ENCODE measurements at regions not wholly inside any gene's neighbourhood (a gene's known extent, or its start where the extent isn't known, plus 50 kb on each side); places are given as distances from the start of the nearest gene placed in this dataset.

GRCh38 chr6:150535818-150536220 is 63.9 kb upstream of the PLEKHG1 start (continued):
- TF ChIP-seq, protein P1, sequence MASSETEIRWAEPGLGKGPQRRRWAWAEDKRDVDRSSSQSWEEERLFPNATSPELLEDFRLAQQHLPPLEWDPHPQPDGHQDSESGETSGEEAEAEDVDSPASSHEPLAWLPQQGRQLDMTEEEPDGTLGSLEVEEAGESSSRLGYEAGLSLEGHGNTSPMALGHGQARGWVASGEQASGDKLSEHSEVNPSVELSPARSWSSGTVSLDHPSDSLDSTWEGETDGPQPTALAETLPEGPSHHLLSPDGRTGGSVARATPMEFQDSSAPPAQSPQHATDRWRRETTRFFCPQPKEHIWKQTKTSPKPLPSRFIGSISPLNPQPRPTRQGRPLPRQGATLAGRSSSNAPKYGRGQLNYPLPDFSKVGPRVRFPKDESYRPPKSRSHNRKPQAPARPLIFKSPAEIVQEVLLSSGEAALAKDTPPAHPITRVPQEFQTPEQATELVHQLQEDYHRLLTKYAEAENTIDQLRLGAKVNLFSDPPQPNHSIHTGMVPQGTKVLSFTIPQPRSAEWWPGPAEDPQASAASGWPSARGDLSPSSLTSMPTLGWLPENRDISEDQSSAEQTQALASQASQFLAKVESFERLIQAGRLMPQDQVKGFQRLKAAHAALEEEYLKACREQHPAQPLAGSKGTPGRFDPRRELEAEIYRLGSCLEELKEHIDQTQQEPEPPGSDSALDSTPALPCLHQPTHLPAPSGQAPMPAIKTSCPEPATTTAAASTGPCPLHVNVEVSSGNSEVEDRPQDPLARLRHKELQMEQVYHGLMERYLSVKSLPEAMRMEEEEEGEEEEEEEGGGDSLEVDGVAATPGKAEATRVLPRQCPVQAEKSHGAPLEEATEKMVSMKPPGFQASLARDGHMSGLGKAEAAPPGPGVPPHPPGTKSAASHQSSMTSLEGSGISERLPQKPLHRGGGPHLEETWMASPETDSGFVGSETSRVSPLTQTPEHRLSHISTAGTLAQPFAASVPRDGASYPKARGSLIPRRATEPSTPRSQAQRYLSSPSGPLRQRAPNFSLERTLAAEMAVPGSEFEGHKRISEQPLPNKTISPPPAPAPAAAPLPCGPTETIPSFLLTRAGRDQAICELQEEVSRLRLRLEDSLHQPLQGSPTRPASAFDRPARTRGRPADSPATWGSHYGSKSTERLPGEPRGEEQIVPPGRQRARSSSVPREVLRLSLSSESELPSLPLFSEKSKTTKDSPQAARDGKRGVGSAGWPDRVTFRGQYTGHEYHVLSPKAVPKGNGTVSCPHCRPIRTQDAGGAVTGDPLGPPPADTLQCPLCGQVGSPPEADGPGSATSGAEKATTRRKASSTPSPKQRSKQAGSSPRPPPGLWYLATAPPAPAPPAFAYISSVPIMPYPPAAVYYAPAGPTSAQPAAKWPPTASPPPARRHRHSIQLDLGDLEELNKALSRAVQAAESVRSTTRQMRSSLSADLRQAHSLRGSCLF (CRISPR knock-in tag; IDR thresholded peaks at IDR 0.05; ENCODE audit: borderline replicate concordance), result no peak
- TF ChIP-seq, protein P2, sequence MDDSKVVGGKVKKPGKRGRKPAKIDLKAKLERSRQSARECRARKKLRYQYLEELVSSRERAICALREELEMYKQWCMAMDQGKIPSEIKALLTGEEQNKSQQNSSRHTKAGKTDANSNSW (CRISPR knock-in tag; IDR thresholded peaks at IDR 0.05; ENCODE audit: borderline replicate concordance), result no peak
- TF ChIP-seq WIZ (CRISPR knock-in tag; IDR thresholded peaks at IDR 0.05) (no peak), ZNF20 (CRISPR knock-in tag; IDR thresholded peaks at IDR 0.05) (no peak), ZNF496 (CRISPR knock-in tag; IDR thresholded peaks at IDR 0.05; ENCODE audit: insufficient replicate concordance) (no peak), CENPT (CRISPR knock-in tag; IDR thresholded peaks at IDR 0.05; ENCODE audit: low read depth) (no peak), REL (CRISPR knock-in tag; conservative IDR thresholded peaks at IDR 0.05) (no peak), MEIS2 (CRISPR knock-in tag; IDR thresholded peaks at IDR 0.05) (no peak), MAZ (IDR thresholded peaks at IDR 0.05; ENCODE audit: borderline replicate concordance, low read depth, low read length) (no peak), MAZ (CRISPR knock-in tag; IDR thresholded peaks at IDR 0.05; ENCODE audit: low read depth) (no peak; the same call in 1 of the 2 replicates), KLF6 (CRISPR knock-in tag; IDR thresholded peaks at IDR 0.05) (no peak), ONECUT2 (CRISPR knock-in tag; IDR thresholded peaks at IDR 0.05) (no peak), ZNF124 (CRISPR knock-in tag; IDR thresholded peaks at IDR 0.05) (no peak), MAFG (CRISPR knock-in tag; IDR thresholded peaks at IDR 0.05) (no peak), ZBED4 (CRISPR knock-in tag; IDR thresholded peaks at IDR 0.05; ENCODE audit: borderline replicate concordance) (no peak), KDM1A (CRISPR knock-in tag; IDR thresholded peaks at IDR 0.05) (no peak), THAP9 (CRISPR knock-in tag; IDR thresholded peaks at IDR 0.05; ENCODE audit: borderline replicate concordance) (no peak)

Data from HepG2 (cell line).